Adrenal gland (tissue), 9 donors: ENCODE measurements at regions not wholly inside any gene's neighbourhood (a gene's known extent, or its start where the extent isn't known, plus 50 kb on each side); places are given as distances from the start of the nearest gene placed in this dataset.

Experiments
- DNase-seq, 7 donors: peaks; one replicate each; pipeline ENCODE4 v3.0.0-alpha.2; 2019 to 2020
- H3K27ac ChIP-seq, 5 donors: fragments of 200-600 bp; sonication (generic) in 4 of 5; 1 replicate in 3 of 5; 2 replicates in 2 of 5; pipeline versions ENCODE4 v1.5.1 to v1.8.0; 2016 to 2020; ENCODE audit warnings: mild to moderate bottlenecking in 1 of 5
- H3K27me3 ChIP-seq: fragments of 200-600 bp; 2 replicates; pipeline ENCODE4 v1.8.0; 2021
- H3K36me3 ChIP-seq, 2 donors: fragments of 200-600 bp; replicated peaks in 1 of 2; 1 replicate in 1 of 2; 2 replicates in 1 of 2; pipeline versions ENCODE4 v1.5.1 to v1.8.0; 2018 to 2022
- H3K4me1 ChIP-seq, 2 donors: fragments of 200-600 bp; replicated peaks in 1 of 2; 1 replicate in 1 of 2; 2 replicates in 1 of 2; pipeline versions ENCODE4 v1.5.1 to v1.8.0; 2018 to 2021
- H3K4me3 ChIP-seq, 4 donors: fragments of 200-600 bp; sonication (generic) in 3 of 4; one replicate each; pipeline ENCODE4 v1.5.1; 2016 to 2018
- H3K9me3 ChIP-seq, 3 donors: fragments of 200-600 bp; sonication (generic) in 1 of 3; replicated peaks in 1 of 3; 1 replicate in 2 of 3; 2 replicates in 1 of 3; pipeline versions ENCODE4 v1.5.1 to v1.8.0; 2016 to 2021
- POLR2A ChIP-seq, 2 donors: fragments of 450-650 bp; IDR thresholded peaks; one replicate each; pipeline ENCODE4 v1.6.1; 2017; ENCODE audit warnings: antibody characterized with exemption in 2 of 2, mild to moderate bottlenecking in 2 of 2, moderate library complexity in 1 of 2
- WGBS, 4 donors: extraction: QIAGEN DNeasy Blood & Tissue Kit in 2 of 4; methylation state at CpG; one replicate each; pipeline versions ENCODE4 v1.1.5 to v1.1.7; 2013 to 2017; 5-methylcytosine and 5-hydroxymethylcytosine counted together
- intact Hi-C, 2 donors: fragments of 100-400 bp; cut with DNase I; formaldehyde crosslinking; loops; one replicate each; pipeline versions ENCODE4 v1.14.1 to v1.15.0; 2022 to 2023
- TF ChIP-seq, protein P1 (sequence below), 6 experiments: fragments of 450-650 bp in 4 of 6; fragments of 200-600 bp in 2 of 6; sonication (generic) in 1 of 6; IDR thresholded peaks; 1 replicate in 5 of 6; 2 replicates in 1 of 6; pipeline versions ENCODE4 v1.5.1 to v1.8.0; 2016 to 2021; ENCODE audit warnings: antibody characterized with exemption in 6 of 6, mild to moderate bottlenecking in 2 of 6, moderate library complexity in 1 of 6
- donor health status: healthy with polysubstance abuse.
- donor health status: Bipolar disorder and iron deficiency.
- donor health status: DM: yes; HTN: yes; CAD: no.
- donor health status: DM: no; HTN: no; CAD: no.
- donor health status: DM: no; HTN: no; CAD: no.

DNA sequence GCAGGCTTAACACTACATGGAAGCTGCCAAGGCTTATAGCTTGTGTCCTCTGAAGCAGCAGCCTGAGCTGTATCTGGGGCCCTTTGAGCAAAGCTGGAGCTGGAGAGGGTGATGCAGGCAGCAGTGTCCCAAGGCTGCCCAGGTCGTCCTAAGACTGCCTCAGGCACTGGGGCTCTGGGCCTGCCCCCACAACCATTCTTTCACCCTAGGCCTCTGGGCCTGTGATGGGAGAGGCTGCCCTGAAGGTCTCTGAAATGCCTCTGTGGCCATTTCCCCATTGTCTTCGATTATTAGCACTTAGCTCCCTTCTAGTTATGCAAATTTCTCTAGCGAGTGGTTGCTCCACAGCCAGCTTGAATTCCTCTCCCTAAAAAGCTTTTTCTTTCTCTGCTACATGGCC lies 142.0 kb downstream of the LRIG2 start:
- no peaks in the 10 kb centered on the region for H3K36me3 ChIP-seq
- WGBS, 4 donors: 87 to 92% (median 91%) methylated on average over 3 of the region's 3 CpGs
- H3K27me3 ChIP-seq: no peaks in the 10 kb centered on the region
- intact Hi-C loops: no loop called here
- no peak for DNase-seq
- no peak overlapping the region for H3K4me3 ChIP-seq
- no peak for TF ChIP-seq POLR2A (IDR thresholded peaks at IDR 0.05)
- TF ChIP-seq, protein P1, sequence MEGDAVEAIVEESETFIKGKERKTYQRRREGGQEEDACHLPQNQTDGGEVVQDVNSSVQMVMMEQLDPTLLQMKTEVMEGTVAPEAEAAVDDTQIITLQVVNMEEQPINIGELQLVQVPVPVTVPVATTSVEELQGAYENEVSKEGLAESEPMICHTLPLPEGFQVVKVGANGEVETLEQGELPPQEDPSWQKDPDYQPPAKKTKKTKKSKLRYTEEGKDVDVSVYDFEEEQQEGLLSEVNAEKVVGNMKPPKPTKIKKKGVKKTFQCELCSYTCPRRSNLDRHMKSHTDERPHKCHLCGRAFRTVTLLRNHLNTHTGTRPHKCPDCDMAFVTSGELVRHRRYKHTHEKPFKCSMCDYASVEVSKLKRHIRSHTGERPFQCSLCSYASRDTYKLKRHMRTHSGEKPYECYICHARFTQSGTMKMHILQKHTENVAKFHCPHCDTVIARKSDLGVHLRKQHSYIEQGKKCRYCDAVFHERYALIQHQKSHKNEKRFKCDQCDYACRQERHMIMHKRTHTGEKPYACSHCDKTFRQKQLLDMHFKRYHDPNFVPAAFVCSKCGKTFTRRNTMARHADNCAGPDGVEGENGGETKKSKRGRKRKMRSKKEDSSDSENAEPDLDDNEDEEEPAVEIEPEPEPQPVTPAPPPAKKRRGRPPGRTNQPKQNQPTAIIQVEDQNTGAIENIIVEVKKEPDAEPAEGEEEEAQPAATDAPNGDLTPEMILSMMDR (IDR thresholded peaks at IDR 0.05): no peak
- no peaks in the 10 kb centered on the region for H3K9me3 ChIP-seq
- H3K4me1 ChIP-seq: peaks cover 14 to 19% of the 10 kb centered on the region in 2 donors
- H3K27ac ChIP-seq: no peak overlapping the region

DNA sequence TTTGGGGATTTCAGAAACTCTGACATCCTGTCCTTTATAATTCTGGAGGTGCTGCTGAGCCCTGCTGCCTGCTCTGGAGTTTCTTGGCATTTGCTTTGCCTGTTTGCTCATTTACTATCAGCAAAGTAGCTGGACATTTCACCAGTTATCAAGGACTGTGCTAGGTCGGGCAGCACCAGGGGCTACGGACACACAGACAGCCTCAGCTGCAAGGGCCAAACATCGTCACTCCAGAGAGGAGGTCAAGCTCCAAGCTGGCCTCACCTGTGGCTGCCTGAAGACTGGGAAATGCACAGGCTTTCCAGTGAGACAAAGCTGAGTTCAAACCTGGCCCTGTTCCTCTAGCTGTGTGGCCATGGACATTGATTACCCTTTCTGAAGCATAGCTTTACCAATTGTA lies 143.7 kb downstream of the LRIG2 start:
- H3K27me3 ChIP-seq: no peaks in the 10 kb centered on the region
- TF ChIP-seq POLR2A (IDR thresholded peaks at IDR 0.05): no peak
- TF ChIP-seq, protein P1 (IDR thresholded peaks at IDR 0.05): no peak
- H3K4me3 ChIP-seq: no peak overlapping the region
- no peaks in the 10 kb centered on the region for H3K36me3 ChIP-seq
- intact Hi-C loops: no loop called here
- H3K4me1 ChIP-seq: peaks cover 14 to 19% of the 10 kb centered on the region in 2 donors
- no peaks in the 10 kb centered on the region for H3K9me3 ChIP-seq
- no peak for DNase-seq
- no peak overlapping the region for H3K27ac ChIP-seq
- WGBS, 4 donors: 50 to 74% (median 70%) methylated on average over 1 to 3 of the region's 3 CpGs

DNA sequence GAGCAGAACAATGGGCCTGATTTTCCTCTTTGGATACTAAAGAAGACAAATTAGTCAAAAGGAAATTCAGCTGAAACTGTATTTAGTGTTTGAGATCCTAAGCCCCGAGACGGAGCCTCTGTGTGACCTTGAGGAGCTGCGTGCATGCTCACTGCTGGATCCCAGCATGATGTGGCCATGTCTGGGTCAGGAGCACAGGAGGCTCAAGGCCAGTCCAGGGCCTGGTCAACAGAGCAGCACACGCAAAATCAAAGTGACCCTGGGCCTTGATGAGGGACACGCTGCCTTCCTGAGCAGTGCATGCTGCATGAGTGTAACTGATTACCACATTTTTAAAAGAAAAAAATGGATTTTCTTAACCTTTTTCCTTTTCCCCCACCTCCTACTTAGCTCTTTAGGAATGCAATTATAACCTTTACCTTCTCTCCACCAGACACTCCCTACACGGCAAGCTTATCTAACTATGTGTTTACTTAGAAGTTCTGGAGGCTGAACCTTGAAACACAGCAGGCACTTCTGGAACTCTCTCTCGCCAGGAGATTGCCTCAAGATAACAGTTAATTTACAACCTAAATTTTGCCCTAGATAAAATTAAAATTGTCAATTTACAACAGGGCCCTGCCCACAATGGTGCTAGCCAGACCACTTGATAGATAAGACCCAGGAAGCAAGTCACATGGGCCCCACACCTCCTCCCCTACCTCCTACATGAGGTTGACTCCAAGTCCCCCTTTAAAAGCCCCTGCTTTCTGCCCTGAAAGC lies 144.6 kb downstream of the LRIG2 start:
- H3K36me3 ChIP-seq: no peaks in the 10 kb centered on the region
- intact Hi-C loops: no loop called here
- no peak overlapping the region for H3K4me3 ChIP-seq
- peak; percentile 38 to 84 (median 77) for DNase-seq
- TF ChIP-seq POLR2A (IDR thresholded peaks at IDR 0.05): no peak
- TF ChIP-seq, protein P1 (IDR thresholded peaks at IDR 0.05): no peak
- H3K27ac ChIP-seq: peak overlapping the region; percentile 20 to 71 (median 62)
- H3K27me3 ChIP-seq: no peaks in the 10 kb centered on the region
- peaks cover 14 to 19% of the 10 kb centered on the region in 2 donors for H3K4me1 ChIP-seq
- WGBS, 4 donors: 25 to 34% (median 31%) methylated on average over 7 of the region's 7 CpGs
- H3K9me3 ChIP-seq: no peaks in the 10 kb centered on the region

DNA sequence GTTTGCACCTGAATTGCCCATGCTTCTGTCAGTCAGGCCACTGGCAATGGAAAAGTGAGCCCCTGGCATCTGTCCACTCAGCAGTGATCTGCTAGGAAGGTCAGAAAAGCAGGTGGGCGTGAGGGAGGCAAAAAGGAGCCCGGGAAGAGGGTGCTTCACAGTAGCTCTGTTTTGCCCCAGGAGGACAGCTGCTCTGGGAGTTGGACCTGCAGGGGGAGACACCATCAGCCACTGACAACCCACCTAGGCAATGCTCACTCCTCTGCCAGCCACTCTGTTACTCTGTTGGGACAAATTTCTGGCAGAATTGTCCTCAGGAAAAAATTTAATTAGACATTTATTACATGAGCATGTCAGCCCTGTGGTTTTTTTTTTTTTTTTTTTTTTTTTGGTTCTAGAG lies 146.4 kb downstream of the LRIG2 start:
- Histone ChIP-seq H3K27me3 (no peaks in the 10 kb centered on the region), H3K4me1 (peaks cover 14 to 19% of the 10 kb centered on the region in 2 donors), H3K4me3 (no peak overlapping the region), H3K36me3 (no peaks in the 10 kb centered on the region), H3K9me3 (no peaks in the 10 kb centered on the region), H3K27ac (no peak overlapping the region)
- TF ChIP-seq, protein P1 (IDR thresholded peaks at IDR 0.05): no peak
- TF ChIP-seq POLR2A (IDR thresholded peaks at IDR 0.05): no peak
- 76 to 82% (median 78%) methylated on average over 2 of the region's 2 CpGs for WGBS, 4 donors
- intact Hi-C loops: no loop called here
- no peak for DNase-seq
